Lower leg skin (tissue), 3 donors: ENCODE measurements at regions not wholly inside any gene's neighbourhood (a gene's known extent, or its start where the extent isn't known, plus 50 kb on each side); places are given as distances from the start of the nearest gene placed in this dataset.
"Not testable (repeated sequence)": the region's sequence is repeated elsewhere in the genome, so short reads cannot be mapped to it uniquely, and the experiment has no call there.

ENCODE experiments used
- CTCF ChIP-seq, 3 donors: fragments of 450-650 bp; IDR thresholded peaks; one replicate each; pipeline ENCODE4 v1.5.1; 2016; ENCODE audit warnings: antibody characterized with exemption in 3 of 3, mild to moderate bottlenecking in 3 of 3, moderate library complexity in 2 of 3
- POLR2A ChIP-seq, 2 donors: fragments of 450-650 bp; IDR thresholded peaks; one replicate each; pipeline ENCODE4 v1.6.1; 2016 to 2017; ENCODE audit warnings: antibody characterized with exemption in 2 of 2, mild to moderate bottlenecking in 1 of 2, moderate library complexity in 1 of 2

- TF ChIP-seq CTCF, POLR2A (IDR thresholded peaks at IDR 0.05): not testable (repeated sequence)
Measured at GRCh38 chr9:41019858-41020562, 108.5 kb downstream of the FOXD4L6 start.
